Mammary epithelial cell (primary cell): ENCODE measurements at regions not wholly inside any gene's neighbourhood (a gene's known extent, or its start where the extent isn't known, plus 50 kb on each side); places are given as distances from the start of the nearest gene placed in this dataset.

Experiments used
- CTCF ChIP-seq, 2 donors: IDR thresholded peaks in 1 of 2; conservative IDR thresholded peaks in 1 of 2; 2 replicates each; pipeline ENCODE4 v1.5.1; 2011 to 2012; ENCODE audit warnings: inconsistent platforms in 2 of 2, low read length in 2 of 2, mild to moderate bottlenecking in 2 of 2, control low read depth in 1 of 2, low read depth in 1 of 2; ENCODE audit not compliant: insufficient read depth in 1 of 2; ENCODE audit errors: extremely low read depth in 1 of 2
- EZH2 ChIP-seq: IDR thresholded peaks from 2 replicates; pipeline ENCODE4 v1.6.1; 2012; ENCODE audit warnings: low read length, inconsistent platforms, borderline replicate concordance

- TF ChIP-seq CTCF (conservative IDR thresholded peaks at IDR 0.05 in 1 of 2, IDR thresholded peaks at IDR 0.05 in 1 of 2; ENCODE audit: extremely low read depth in 1 of 2, insufficient read depth in 1 of 2, low read depth in 1 of 2, low read length in 2 of 2) (no peak), EZH2 (no peak)
Observed at GRCh38 chr5:160923936-160924710, 72.1 kb upstream of the ATP10B start.
